Posterior cingulate gyrus (tissue), 11 donors: ENCODE measurements at regions not wholly inside any gene's neighbourhood (a gene's known extent, or its start where the extent isn't known, plus 50 kb on each side); places are given as distances from the start of the nearest gene placed in this dataset.
A peak's percentile ranks its signal among the peaks of the same experiment; 100 is the strongest.
"Not testable (repeated sequence)": the region's sequence is repeated elsewhere in the genome, so short reads cannot be mapped to it uniquely, and the experiment has no call there.

ENCODE experiments used
- DNase-seq, 10 donors: peaks; one replicate each; pipeline versions ENCODE4 v3.0.0 to v3.0.0-alpha.2; 2020 to 2021; ENCODE audit warnings: mixed read lengths in 3 of 10
- intact Hi-C: fragments of 100-400 bp; cut with DNase I; formaldehyde crosslinking; loops from one replicate; pipeline ENCODE4 v1.15.1; 2023

DNA sequence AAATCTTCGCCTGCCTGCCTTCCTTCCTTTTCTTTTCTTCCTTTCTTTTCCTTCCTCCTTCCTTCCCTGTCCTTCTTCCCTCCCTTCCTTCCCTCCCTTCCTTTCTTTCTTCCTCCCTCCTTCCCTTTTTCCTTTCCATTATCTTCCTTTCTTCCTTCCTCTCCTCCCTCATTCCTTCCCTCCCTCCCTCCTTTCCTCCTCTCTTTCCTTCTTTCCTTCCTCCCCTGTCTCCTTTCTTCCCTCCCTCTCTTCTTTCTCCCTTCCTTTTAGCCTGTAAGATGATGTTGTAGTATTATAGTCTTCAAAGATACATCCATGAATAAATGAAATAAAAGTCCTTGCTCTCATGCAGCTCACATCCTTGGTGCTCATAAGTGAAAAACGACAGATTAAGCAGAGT is 539.3 kb downstream of the RBFOX1 start:
- intact Hi-C loops, result no loop called here

DNA sequence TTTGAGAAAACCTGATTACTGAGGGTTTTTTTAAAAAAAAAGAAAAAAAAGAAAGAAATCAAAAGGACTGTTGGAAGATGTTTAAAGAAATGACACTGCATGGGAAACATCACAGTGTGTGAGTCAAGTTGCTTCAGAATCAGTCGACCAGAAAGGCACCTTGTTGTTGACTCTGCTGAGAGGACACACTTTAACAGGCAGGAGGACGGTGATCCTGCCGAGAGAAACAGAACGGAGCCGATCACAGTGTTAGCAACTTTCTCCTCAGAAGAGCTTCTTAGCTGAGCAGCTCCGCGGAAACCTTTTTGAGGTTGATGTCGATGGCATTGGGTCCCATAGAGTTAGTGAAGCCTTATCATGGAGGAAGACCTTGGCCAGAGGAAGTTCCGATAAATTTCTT is 538.7 kb downstream of the RBFOX1 start:
- intact Hi-C loops, result no loop called here
- DNase-seq, result no peak

More for the DNA sequence above, 539.3 kb downstream of the RBFOX1 start:
- no peak for DNase-seq

DNA sequence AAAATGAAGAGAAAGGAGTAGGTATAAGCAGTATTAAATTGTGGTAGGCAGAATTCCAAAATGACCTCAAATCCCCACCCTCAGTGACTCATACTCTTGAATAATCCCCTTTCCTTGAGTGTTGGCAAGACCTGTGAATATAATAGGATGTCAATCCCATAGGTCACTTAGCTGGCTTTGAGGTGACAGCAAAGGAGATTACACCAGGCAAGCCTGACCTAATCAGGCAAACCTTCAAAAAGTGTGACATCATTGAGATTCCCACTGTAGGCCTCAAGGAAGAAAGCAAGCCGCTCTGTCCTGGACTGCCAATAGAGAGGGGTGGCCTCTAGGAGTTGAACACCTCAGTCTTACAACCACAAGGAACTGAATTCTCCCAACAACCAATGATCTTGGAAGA is 535.2 kb downstream of the RBFOX1 start:
- DNase-seq, result no peak
- intact Hi-C loops, result no loop called here

DNA sequence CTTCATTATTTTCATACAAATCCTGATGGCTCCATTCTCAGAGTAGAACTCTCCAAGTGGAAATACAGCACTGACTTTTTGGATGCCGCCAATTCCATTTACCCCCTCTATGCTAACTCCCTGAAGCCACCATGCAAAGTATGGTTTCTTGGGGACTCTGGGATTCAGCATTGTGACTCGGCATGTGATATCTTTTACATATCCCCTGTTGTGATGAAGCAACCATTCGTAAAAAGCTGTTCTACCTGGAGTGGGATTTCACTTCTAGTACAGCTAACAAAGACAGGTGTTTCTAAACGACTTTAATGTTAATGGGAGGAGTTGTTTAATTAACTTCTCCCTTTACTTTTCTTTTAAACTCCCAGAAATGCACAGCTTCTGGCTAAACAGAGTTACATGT is 533.5 kb downstream of the RBFOX1 start:
- DNase-seq, result no peak
- intact Hi-C loops, result no loop called here

DNA sequence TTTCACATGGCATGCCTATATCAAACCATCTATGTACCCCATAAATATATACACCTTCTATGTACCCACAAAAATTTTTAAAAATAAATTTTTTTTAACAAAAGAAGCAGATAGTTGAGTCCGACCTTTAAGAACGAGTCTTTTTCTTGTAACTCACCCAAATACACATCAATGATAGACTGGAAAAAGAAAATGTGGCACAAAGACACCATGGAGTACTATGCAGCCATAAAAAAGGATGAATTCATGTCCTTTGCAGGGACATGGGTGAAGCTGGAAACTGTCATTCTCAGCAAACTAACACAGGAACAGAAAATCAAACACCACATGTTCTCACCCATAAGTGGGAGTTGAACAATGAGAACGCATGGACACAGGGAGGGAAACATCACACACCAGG is 532.7 kb downstream of the RBFOX1 start:
- intact Hi-C loops, DNase-seq: not testable (repeated sequence)

DNA sequence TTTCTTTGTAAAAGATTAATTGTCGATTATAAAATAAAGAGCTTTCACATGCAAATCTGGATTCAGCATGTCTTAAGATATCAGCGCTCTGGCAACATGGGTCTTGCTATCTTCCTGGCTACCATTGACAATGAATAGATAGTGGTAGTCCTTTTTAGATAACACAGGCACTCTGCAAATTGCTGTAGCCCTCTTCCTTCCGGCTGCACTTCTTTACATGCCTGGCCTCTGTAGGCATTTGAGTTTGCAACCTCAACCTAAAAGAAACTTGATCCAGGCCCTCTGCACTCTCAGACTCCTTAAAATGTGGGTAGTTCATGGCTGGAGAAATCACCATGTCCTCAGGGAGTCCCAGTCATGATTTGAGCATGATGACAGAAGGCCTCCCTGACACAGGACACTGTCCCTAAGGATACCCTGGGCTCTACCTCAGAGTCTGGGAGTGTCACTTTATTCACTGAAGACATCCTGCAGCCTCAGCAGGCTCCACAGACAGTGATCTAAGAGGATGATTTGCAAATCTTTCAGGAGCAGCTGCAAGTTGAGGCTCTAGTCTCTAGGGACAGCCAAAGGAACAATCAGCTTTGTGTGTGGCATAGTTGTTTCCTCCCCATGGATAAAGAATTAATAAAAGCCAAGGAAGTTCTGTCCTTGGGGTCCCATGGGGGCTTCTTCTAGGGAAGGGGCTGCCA is 529.4 kb downstream of the RBFOX1 start:
- DNase-seq, result no peak
- intact Hi-C loops, result no loop called here

DNA sequence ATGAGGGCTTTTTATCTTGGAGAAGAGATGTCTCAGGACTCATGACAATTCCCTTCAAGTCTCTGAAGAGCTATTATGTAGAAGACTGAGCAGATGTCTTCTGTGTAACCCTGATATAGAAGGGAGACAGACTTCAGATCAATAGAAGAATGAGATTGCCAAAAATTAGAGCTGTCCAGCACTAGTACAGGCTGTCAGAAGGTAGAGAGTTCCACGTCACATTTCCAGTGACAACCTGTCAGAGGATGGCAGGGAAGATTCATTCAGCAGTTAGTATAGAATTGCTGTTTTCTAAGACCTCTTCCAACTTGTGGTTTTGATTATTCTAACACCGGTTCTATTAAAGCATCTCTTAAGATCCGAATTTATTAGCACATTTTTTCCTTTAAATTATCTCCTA is 520.6 kb downstream of the RBFOX1 start:
- intact Hi-C loops, result no loop called here
- no peak for DNase-seq

DNA sequence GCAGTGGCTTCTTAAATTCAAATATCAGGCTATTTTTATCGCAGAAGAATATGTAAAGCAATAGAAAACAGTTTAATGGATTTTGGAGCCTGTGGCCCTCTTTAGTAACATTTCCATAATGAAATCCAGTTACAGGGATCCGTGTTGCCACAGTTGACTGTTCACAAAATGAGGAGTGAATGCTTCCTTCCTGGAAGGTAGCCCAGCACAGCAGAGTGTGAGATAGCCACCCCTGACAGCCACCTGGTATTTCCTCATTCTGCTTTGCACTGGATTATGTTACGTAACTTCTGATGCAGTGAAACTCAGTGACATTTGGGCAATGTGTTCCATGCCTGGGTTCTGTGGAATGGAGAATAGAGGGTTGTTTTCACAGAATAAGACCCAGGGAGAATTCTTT is 517.2 kb downstream of the RBFOX1 start:
- peak in 1 of 10 donors; percentile 6 for DNase-seq
- intact Hi-C loops, result no loop called here

DNA sequence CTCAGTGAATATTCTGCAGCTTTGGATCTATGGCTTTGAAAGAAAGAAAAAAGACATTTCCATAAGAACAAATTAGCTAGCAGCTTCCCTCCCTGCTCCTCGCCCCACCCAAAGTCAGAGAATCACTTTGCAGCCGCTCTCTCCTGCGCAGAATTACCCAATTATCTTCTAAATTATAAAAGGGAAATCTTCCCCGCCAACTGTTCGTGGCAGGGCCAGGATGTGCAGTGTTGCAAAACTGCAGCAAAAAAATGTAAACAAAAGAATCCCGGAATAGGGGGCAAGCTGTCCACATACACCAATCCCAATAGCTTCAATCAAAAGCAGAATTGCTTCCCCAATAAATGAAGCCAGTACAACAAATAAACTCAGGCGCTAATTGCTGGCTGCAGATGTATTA is 510.6 kb downstream of the RBFOX1 start:
- no peak for DNase-seq
- intact Hi-C loops, result no loop called here

DNA sequence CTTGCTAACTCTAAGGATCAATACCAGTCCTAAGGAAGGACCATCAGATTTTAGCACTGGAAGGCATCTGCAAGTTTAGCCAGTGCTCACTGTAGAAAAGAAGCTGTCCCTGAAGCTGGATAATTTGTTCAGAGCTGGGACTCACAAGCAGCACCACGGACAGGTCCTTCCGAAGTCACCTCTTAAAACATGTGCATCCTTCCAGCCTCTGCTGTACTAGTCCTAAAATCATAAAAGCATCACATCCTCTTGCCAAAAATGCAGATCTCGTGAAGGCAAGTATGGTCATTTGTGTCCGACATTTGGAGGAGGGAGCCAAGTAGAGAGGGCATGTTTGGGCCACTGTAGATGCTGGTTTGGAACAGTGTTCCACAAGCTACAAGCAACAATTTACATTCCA is 506.9 kb downstream of the RBFOX1 start:
- intact Hi-C loops, result loop anchor here (10.0 kb wide), 1 partner anchor 65 kb away; no protein-coding TSS in a partner anchor

DNA sequence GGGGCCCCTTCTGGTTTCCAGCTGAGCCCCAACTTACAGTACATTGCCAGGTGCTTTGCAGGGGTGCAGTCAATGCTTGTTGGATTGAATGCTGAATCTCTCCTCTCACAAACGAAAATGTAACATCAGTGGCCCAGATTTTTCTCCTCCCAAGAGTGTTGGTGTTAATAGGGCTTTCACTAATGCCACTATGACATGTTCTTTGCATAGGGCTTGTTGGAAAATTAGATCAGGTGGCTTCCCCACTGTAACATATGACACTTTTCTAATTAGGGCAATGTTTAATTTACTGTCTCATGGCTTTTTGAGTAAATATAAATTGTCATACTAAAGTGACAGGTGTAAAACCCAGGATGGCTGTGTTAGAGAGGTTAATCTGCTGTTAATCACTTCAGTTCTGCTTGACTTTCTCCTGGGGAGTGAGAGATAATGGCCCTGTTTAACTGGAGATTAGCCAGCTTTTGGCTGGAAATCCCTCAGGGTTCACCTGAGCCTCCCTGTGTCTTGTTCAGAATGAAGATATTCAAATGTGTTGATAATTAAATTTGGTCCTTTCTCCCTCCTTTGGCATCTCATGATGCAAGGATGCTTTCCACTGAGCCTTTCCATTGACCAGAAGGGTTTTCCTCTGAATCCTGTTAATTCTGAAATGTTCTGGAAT is 502.3 kb downstream of the RBFOX1 start:
- intact Hi-C loops, result loop anchor here (10.0 kb wide), 1 partner anchor 60 kb away; no protein-coding TSS in a partner anchor
- DNase-seq, result no peak

More for the DNA sequence above, 506.9 kb downstream of the RBFOX1 start:
- no peak for DNase-seq

DNA sequence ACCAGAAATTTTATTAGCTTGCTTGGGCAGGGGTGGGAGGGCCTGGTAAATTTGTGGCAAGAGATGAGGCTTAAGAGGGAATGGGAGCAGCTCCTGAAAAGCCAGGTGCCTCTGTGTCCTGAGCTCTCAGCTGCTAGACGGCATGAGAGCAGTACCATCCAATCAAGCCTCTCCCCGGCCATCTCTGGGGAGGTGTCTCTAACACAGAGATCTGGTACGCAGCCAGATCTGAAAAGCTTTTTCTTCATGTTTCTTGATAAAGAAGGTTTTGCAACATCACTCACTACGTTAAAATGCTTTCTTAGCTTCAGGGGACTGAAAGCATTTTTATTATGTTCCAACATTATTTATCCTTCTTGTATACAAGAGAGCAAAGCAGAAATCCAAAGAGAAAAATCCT is 488.2 kb downstream of the RBFOX1 start:
- no peak for DNase-seq
- intact Hi-C loops, result no loop called here

DNA sequence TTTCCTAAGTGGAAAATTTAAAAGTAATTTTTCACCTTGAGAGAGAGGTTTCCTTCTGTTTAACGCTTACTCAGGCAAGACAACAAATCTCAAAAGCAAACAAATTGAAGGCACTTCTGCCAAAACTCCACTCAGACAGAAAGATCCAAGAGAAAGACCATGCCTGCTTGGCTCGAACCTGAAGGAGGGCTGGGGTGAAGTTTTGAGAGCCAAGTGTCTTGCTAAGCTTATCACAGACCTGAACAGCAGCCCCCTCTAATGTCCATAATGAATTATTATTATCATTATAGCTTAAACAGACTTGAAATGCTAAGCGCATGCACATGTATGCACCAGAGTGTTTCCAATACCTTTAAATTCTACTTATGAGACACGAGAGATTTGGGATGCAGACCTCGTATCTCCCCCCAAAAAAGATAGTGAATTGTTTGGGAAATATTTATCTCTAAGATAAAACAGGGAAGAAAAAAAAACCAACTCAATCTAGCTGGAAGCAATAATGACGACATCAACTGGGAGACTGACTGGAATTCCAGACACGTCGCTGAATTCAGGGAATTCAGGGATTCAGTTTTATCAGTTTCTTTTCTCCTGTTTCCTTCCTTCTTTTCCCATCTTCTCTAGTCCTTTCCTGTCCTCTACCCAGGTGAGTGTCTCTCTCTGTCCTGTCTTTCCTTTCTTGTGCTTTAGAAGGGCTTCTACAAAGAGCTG is 473.2 kb downstream of the RBFOX1 start:
- DNase-seq, result no peak
- intact Hi-C loops, result no loop called here

DNA sequence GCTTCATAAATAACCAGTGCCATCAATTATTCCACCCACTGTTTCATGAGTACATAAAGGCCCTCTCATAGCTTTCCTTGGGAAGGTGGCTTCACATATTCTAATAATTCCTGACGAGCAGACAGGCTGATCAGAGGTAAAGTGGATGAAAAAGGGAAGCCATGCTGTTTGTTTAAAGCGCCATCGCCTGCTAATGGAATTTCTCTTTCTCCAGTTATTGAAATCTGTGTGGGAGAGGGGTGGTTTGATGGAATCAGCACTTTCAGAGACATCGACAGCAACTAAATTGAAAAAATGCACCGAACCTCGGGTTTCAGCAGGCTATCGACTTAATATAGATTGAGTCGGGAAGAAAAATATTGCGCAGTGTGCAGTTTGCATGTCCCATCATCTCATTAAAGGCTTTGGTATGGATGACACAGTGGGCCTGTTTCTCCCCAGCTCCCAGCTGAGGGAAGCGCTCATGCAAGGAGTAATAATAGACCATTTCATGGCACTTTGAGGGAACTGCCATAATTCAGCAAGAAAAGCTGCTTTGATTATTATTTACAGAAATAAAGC is 472.1 kb downstream of the RBFOX1 start:
- intact Hi-C loops, result no loop called here
- DNase-seq, result no peak

DNA sequence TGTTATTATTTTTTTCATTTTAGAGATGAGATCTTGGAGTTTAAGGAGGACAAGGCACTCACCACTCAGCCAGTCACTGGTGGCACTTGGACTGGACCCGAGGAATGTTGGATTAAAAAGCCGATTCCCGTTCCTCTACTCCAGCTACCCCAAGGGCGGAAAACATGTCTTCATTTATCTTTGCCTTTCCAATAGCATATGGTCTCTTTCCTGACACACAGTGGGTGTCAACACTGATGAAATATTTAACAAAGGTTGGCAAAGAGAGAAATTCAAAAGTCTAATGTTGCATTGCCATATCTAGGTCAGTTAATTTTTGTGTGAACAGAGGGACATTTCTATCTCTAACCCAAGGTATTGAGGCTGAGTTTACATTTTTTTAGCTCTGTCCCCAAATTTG is 459.7 kb downstream of the RBFOX1 start:
- DNase-seq, result no peak
- intact Hi-C loops, result no loop called here

DNA sequence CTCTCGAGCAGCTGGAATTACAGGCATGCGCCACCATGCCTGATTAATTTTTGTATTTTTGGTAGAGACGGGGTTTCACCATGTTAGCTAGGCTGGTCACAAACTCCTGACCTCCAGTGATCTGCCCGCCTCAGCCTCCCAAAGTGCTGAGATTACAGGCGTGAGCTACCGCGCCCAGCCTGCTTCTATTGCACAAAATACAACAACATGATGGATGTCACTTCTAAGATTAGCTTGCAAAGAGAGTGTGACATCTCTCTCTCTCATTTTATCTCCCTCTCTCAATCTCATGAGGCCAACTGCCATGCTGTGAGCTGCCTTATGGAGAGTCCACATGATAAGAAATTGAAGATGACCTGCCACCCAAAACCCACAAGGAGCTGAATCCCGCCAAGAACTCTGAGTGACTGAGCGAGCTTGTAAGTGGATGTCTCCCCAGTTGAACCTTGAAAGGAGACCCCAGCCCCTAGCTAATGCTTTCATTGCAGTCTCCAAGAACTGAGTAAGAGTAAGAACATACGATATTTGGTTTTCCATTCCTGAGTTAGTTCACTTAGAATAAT is 458.5 kb downstream of the RBFOX1 start:
- DNase-seq, result no peak
- intact Hi-C loops, result no loop called here

DNA sequence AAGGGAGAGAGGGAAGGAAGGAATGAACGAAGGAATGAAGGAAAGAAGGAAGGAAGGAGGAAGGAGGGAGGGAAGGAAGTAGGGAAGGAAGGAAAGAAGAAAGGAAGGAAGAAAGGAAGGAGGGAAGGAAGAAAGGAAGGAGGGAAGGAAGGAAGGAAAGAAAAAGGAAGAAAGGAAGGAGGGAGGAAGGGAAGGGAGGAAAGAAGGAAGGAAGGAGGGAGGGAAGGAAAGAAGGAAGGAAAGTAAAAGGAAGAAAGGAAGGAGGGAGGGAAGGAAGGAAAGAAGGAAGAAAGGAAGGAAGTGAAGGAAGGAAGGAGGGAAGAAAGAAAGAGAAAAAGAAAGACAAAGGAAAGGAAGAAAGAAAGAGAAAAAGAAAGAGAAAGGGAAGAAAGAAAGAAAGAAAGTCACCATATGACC is 442.4 kb downstream of the RBFOX1 start:
- DNase-seq, result no peak

DNA sequence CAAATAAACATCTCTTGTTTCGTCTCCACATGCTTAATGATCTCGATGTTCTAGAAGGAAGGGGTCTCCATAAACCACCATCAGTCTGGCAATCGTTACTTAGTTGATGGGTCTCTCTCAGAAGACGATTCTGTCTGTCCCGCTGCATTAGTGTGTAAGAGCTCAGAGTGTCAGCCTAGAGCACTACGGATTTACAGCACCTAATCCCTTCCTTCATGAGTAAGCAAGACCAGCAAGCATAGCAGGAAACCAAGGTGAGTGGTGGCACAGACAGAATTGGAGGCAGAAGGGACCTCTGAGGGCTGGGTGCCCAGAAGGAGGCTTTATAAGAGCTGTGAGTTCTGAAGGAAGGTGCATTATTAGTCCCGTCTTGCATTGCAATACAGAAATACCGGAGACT is 440.1 kb downstream of the RBFOX1 start:
- intact Hi-C loops, result loop anchor here (10.0 kb wide), 1 partner anchor 62 kb away; no protein-coding TSS in a partner anchor
- no peak for DNase-seq

More for the DNA sequence above, 442.4 kb downstream of the RBFOX1 start:
- intact Hi-C loops, result loop anchor here (10.0 kb wide), 1 partner anchor 60 kb away; no protein-coding TSS in a partner anchor

DNA sequence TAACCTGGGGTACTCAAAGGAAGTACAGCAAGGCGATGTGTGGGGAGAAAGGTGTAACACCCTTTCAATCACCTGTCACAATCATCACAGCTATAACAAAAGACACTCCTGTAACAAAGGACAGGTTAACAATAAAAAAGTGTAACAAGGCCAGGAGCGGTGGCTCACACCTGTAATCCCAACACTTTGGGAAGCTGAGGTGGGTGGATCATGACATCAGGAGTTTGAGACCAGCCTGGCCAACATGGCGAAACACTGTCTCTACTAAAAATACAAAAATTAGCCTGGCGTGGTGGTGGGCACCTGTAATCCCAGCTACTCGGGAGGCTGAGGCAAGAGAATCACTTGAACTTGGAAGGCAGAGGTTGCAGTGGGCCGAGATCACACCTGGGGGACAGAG is 436.4 kb downstream of the RBFOX1 start:
- intact Hi-C loops, DNase-seq: not testable (repeated sequence)

DNA sequence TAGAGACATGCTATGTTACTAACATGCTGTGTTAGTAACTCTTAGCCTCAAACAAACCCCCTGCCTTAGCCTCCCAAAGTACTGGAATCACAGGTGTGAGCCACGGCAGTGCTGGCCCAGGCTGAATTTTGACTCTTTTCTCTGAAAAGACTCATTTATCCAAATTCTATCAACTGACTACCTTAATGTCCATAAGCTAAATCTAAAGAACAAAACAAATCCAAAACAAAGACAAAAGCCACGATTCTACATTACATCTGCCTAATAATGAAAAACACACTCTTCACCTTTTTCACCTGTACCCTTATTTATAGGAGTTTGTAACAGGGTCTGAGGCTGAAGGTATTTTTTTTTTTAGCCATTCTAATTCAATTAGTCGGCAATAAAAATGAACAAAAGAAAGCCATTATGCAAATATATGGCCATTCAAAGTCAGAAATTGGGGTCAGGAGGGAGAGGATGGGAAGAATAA is 432.5 kb downstream of the RBFOX1 start:
- no peak for DNase-seq
- intact Hi-C loops, result no loop called here

DNA sequence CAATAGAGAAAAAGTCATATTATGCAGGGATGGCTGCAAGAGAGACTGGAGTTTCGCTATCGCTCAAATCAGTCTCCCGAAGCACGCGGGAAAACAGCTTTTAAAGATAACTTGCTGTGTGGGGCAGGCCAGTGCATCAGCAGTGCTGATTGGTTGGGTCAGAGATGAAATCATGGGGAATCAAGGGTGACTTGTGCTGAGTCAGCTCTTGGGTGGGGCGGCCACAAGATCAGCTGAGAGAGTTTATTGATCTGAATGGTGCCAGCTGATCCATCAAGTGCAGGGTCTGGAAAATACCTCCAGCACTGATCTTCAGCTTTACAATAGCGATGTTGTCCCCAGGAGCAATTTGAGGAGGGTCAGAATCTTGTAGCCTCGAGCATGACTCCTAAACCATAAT is 430.5 kb downstream of the RBFOX1 start:
- DNase-seq, result no peak
- intact Hi-C loops, result no loop called here
